Epithelial cell of proximal tubule (primary cell): ENCODE measurements at regions not wholly inside any gene's neighbourhood (a gene's known extent, or its start where the extent isn't known, plus 50 kb on each side); places are given as distances from the start of the nearest gene placed in this dataset.

Experiments
- DNase-seq: peaks from one replicate; pipeline ENCODE4 v3.0.0-alpha.2; 2011; ENCODE audit warnings: low read depth
- H3K4me3 ChIP-seq: 2 replicates; pipeline ENCODE4 v1.5.1; 2011; ENCODE audit warnings: low read depth, mild to moderate bottlenecking, low read length
- TF ChIP-seq, protein P1 (sequence below): conservative IDR thresholded peaks from 2 replicates; pipeline ENCODE4 v1.5.1; 2012; ENCODE audit warnings: low read depth, mild to moderate bottlenecking, low read length

GRCh38 chr9:90432951-90433350, 209.7 kb downstream of the DIRAS2 start:
- peak overlapping the region; percentile 49 for H3K4me3 ChIP-seq
- TF ChIP-seq, protein P1, sequence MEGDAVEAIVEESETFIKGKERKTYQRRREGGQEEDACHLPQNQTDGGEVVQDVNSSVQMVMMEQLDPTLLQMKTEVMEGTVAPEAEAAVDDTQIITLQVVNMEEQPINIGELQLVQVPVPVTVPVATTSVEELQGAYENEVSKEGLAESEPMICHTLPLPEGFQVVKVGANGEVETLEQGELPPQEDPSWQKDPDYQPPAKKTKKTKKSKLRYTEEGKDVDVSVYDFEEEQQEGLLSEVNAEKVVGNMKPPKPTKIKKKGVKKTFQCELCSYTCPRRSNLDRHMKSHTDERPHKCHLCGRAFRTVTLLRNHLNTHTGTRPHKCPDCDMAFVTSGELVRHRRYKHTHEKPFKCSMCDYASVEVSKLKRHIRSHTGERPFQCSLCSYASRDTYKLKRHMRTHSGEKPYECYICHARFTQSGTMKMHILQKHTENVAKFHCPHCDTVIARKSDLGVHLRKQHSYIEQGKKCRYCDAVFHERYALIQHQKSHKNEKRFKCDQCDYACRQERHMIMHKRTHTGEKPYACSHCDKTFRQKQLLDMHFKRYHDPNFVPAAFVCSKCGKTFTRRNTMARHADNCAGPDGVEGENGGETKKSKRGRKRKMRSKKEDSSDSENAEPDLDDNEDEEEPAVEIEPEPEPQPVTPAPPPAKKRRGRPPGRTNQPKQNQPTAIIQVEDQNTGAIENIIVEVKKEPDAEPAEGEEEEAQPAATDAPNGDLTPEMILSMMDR = no peak
- no peak for DNase-seq

DNA sequence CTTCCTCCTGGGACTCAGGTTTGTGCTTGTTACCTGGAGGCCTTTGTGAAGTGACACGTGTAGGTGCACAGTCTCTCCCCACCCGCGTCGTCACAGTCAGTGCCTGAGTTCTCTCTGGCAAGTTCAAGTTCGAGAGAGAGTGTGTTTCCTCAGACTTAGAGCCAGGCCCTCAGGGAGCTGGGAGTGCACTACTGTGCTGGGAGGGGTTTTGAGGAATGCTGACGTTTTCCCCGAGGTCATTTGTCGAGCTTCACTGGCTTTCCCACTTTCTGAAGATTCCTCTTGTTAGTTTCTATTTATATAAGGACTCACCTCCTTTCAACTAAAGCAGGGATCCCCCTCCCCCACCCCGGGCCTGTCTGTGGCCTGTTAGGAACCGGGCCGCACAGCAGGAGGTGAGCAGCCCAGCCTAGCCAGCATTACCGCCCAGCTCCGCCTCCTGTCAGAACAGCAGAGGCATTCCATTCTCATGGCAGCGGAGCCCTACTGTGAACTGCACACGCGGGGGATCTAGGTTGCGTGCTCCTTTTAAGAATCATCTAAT, 209.2 kb downstream of the DIRAS2 start:
- H3K4me3 ChIP-seq = peak overlapping the region; percentile 49
- peak; percentile 99 for DNase-seq
- TF ChIP-seq, protein P1 = peak; percentile 25

DNA sequence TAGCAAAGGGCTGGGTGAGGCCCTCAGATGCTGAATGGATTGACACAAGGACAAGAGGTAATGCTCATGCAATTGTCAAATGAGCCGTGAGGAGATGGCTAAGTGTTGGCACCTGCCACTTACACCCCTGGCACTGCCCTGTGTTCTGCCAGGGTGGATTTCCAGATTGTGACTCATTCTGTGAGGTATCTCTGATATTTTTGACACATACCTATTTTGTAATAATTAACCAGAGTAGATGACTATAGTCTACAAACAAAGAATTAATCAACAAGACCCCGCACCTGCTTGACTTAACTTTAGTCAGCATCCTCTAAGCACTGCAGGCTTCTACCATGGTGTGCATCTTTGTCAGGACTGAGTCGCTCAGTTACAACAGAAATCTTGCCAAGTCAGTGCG, 200.8 kb downstream of the DIRAS2 start:
- peak; percentile 83 for DNase-seq
- H3K4me3 ChIP-seq = no peak overlapping the region
- TF ChIP-seq, protein P1 = no peak

DNA sequence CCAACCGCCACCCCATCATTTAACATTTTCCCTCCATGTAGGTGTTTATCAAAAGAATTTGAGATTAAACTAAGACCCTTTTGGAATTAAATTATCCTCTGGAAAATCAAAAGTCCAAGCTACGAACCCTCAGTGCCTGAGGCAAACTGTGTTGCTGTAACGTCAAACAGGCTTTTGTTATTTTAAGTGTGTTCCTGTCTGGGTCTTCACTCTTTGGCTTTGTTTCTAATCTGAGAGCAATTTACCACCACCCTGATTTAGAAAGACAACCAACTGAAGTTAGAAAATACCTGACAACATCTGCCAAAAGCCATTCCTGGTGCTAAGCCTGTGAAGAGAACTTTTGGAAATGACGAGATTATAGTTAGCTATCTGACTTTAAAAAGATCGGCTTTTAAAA, 199.9 kb downstream of the DIRAS2 start:
- DNase-seq = no peak
- TF ChIP-seq, protein P1 = no peak
- H3K4me3 ChIP-seq = no peak overlapping the region

DNA sequence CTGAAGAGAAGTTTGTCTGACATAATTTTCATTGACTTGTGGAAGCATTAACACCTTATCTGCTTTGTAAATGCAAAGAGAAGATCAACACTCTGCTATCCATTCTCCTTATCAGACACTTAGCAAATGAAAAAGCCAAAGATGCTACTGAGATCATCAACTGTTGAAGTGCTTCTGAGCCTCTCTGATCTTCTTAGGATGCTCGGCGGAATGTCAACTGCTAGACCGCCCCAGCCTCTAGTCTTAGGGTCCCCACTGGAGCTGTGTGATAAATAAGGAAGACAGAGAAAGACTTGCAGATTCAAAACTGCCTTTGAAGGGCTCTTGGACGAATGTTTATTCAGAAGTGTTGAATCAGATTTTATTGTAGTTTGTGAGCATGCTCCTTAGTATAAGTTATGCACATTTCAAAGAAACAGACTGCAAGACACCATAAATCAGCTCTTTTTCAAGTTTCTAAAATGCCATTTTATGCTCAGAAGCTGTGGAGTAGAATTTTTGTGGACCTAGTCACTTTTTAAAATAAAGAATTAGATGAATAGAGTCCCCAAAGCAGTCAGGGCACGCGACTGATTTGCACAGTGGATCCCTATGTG, 197.9 kb downstream of the DIRAS2 start:
- H3K4me3 ChIP-seq = no peak overlapping the region
- DNase-seq = no peak
- TF ChIP-seq, protein P1 = no peak

- TF ChIP-seq, protein P1 = no peak
- H3K4me3 ChIP-seq = no peak overlapping the region
- no peak for DNase-seq
These were observed 197.2 kb downstream of the DIRAS2 start for GRCh38 chr9:90445391-90445790.
